A673 (cell line): ENCODE measurements at regions not wholly inside any gene's neighbourhood (a gene's known extent, or its start where the extent isn't known, plus 50 kb on each side); places are given as distances from the start of the nearest gene placed in this dataset.

Experiments used
- BruUV-seq: library from RNA; stranded (reverse); fragments of 400-500 nt; replicated peaks from 2 replicates; lab custom pipeline; 2021; lab: Mats Ljungman, UMichigan
- CTCF ChIA-PET: fragments of 300-600 bp; sonication (Branson Sonifier 250); formaldehyde crosslinking; loops from one replicate; lab custom pipeline; 2022; ENCODE audit warnings: antibody characterized with exemption; lab: Charles Lee
- POLR2A ChIA-PET: fragments of 300-600 bp; sonication (Branson Sonifier 250); formaldehyde crosslinking; loops from one replicate; lab custom pipeline; 2022; ENCODE audit warnings: antibody characterized with exemption; ENCODE audit not compliant: low non-redundant PET; lab: Charles Lee
- DNase-seq: peaks from one replicate; pipeline ENCODE4 v3.0.0-alpha.2; 2015; ENCODE audit warnings: low spot score
- H3K27ac ChIP-seq: fragments of 200-600 bp; sonication (generic); 2 replicates; pipeline ENCODE4 v1.5.1; 2016; ENCODE audit warnings: mixed run types, low read depth, mild to moderate bottlenecking, mixed read lengths, antibody characterized with exemption, low read length; ENCODE audit not compliant: poor library complexity, severe bottlenecking
- H3K27me3 ChIP-seq: fragments of 200-600 bp; sonication (generic); replicated peaks from 2 replicates; pipeline ENCODE4 v1.6.1; 2017; ENCODE audit warnings: mixed run types, low read depth, mild to moderate bottlenecking, mixed read lengths, antibody characterized with exemption, low read length; ENCODE audit not compliant: insufficient read depth, poor library complexity
- H3K36me3 ChIP-seq: fragments of 200-600 bp; sonication (generic); 2 replicates; pipeline ENCODE4 v1.6.1; 2016; ENCODE audit warnings: mixed run types, mild to moderate bottlenecking, mixed read lengths, antibody characterized with exemption, low read length; ENCODE audit not compliant: insufficient read depth, poor library complexity, severe bottlenecking
- H3K4me1 ChIP-seq: fragments of 200-600 bp; sonication (generic); 2 replicates; pipeline ENCODE4 v1.6.1; 2017; ENCODE audit warnings: mixed run types, mild to moderate bottlenecking, mixed read lengths, antibody characterized with exemption, low read length; ENCODE audit not compliant: insufficient read depth, poor library complexity, severe bottlenecking
- H3K4me3 ChIP-seq: fragments of 200-600 bp; sonication (generic); 2 replicates; pipeline ENCODE4 v1.5.1; 2016; ENCODE audit warnings: low read depth, mixed run types, mild to moderate bottlenecking, mixed read lengths, low read length; ENCODE audit not compliant: poor library complexity, severe bottlenecking
- H3K9me3 ChIP-seq: fragments of 200-600 bp; sonication (generic); 2 replicates; pipeline ENCODE4 v1.6.1; 2016; ENCODE audit warnings: mixed run types, low read depth, mild to moderate bottlenecking, mixed read lengths, antibody characterized with exemption, low read length; ENCODE audit not compliant: poor library complexity, severe bottlenecking
- CTCF ChIP-seq: fragments of 300-800, 200-600 bp; sonication (generic); conservative IDR thresholded peaks from 2 replicates; pipeline ENCODE4 v1.5.1; 2017; ENCODE audit warnings: low read depth, mild to moderate bottlenecking, antibody characterized with exemption, low read length, moderate library complexity, mixed read lengths
- EZH2 ChIP-seq: fragments of 200-600 bp; sonication (generic); IDR thresholded peaks from 2 replicates; pipeline ENCODE4 v1.6.1; 2017; ENCODE audit warnings: borderline replicate concordance, low read depth, mild to moderate bottlenecking, mixed read lengths, antibody characterized with exemption, low read length; ENCODE audit not compliant: poor library complexity, severe bottlenecking
- intact Hi-C: fragments of 100-400 bp; cut with micrococcal nuclease; formaldehyde crosslinking; loops from one replicate; pipeline ENCODE4 v1.10.0; 2022; ENCODE audit not compliant: unreplicated experiment

- peak; percentile 42 for DNase-seq
- Histone ChIP-seq H3K4me3 (no peak overlapping the region), H3K27ac (no peak overlapping the region), H3K27me3 (peaks cover 6% of the 10 kb centered on the region), H3K4me1 (no peaks in the 10 kb centered on the region), H3K36me3 (no peaks in the 10 kb centered on the region), H3K9me3 (no peaks in the 10 kb centered on the region)
- intact Hi-C loops, result no loop called here
- ChIA-PET POLR2A (no interaction called here), CTCF (no interaction called here)
- BruUV-seq, result no TSS peak
- no peak for TF ChIP-seq CTCF
- TF ChIP-seq EZH2, result no peak
Observed at GRCh38 chr5:166111021-166111420, 2180.4 kb upstream of the WWC1 start.

GRCh38 chr5:166117072-166118066, 2174.1 kb upstream of the WWC1 start:
- TF ChIP-seq CTCF, result no peak
- TF ChIP-seq EZH2, result no peak
- Histone ChIP-seq H3K36me3 (no peaks in the 10 kb centered on the region), H3K27ac (no peak overlapping the region), H3K9me3 (no peaks in the 10 kb centered on the region), H3K4me3 (no peak overlapping the region), H3K27me3 (peaks cover 6% of the 10 kb centered on the region), H3K4me1 (no peaks in the 10 kb centered on the region)
- DNase-seq, result no peak
- BruUV-seq, result no TSS peak
- ChIA-PET POLR2A (no interaction called here), CTCF (no interaction called here)
- intact Hi-C loops, result no loop called here

- CTCF ChIA-PET, result no interaction called here
- DNase-seq, result no peak
Observed at GRCh38 chr5:166119506-166119905, 2171.9 kb upstream of the WWC1 start.

More at GRCh38 chr5:166119506-166119905, 2171.9 kb upstream of the WWC1 start:
- Histone ChIP-seq H3K27ac (no peak overlapping the region), H3K36me3 (no peaks in the 10 kb centered on the region), H3K27me3 (peaks cover 8% of the 10 kb centered on the region), H3K4me1 (no peaks in the 10 kb centered on the region), H3K9me3 (no peaks in the 10 kb centered on the region), H3K4me3 (no peak overlapping the region)
- no TSS peak for BruUV-seq
- POLR2A ChIA-PET, result no interaction called here
- TF ChIP-seq EZH2, result no peak
- no peak for TF ChIP-seq CTCF
- intact Hi-C loops, result no loop called here
